DOHH2 (cell line): ENCODE measurements at regions not wholly inside any gene's neighbourhood (a gene's known extent, or its start where the extent isn't known, plus 50 kb on each side); places are given as distances from the start of the nearest gene placed in this dataset.

Experiments
- H3F3A ChIP-seq: fragments of 200-600 bp; sonication (generic), shearing (Covaris generic); 2 replicates; pipeline ENCODE4 v1.6.0; 2016; ENCODE audit warnings: antibody characterized with exemption, mild to moderate bottlenecking; ENCODE audit not compliant: control insufficient read depth, insufficient read depth
- H3K27ac ChIP-seq: fragments of 200-600 bp; sonication (generic); 2 replicates; pipeline ENCODE4 v1.5.1; 2014; ENCODE audit warnings: low read depth, mild to moderate bottlenecking, low read length, moderate library complexity
- H3K27me3 ChIP-seq: fragments of 200-600 bp; sonication (generic); 2 replicates; pipeline ENCODE4 v1.6.1; 2014; ENCODE audit warnings: mild to moderate bottlenecking, low read length, mixed read lengths; ENCODE audit not compliant: control insufficient read depth
- H3K36me3 ChIP-seq: fragments of 200-600 bp; sonication (generic); 2 replicates; pipeline ENCODE4 v1.6.1; 2014; ENCODE audit warnings: mild to moderate bottlenecking, low read length, moderate library complexity, mixed read lengths; ENCODE audit not compliant: control insufficient read depth
- H3K4me1 ChIP-seq: fragments of 200-600 bp; sonication (generic); 2 replicates; pipeline ENCODE4 v1.6.1; 2014; ENCODE audit warnings: mild to moderate bottlenecking, low read length, mixed read lengths; ENCODE audit not compliant: control insufficient read depth
- H3K4me2 ChIP-seq: fragments of 200-600 bp; sonication (generic); 2 replicates; pipeline ENCODE4 v1.6.0; 2014; ENCODE audit warnings: mild to moderate bottlenecking, low read length, moderate library complexity
- H3K4me3 ChIP-seq: fragments of 200-600 bp; sonication (generic); 2 replicates; pipeline ENCODE4 v1.5.1; 2014; ENCODE audit warnings: mild to moderate bottlenecking, low read length, mixed read lengths
- H3K79me2 ChIP-seq: fragments of 200-600 bp; sonication (generic); 2 replicates; pipeline ENCODE4 v1.6.1; 2014; ENCODE audit warnings: mild to moderate bottlenecking, low read length, mixed read lengths; ENCODE audit not compliant: control insufficient read depth
- H3K9me2 ChIP-seq: fragments of 200-600 bp; sonication (generic); replicated peaks from 2 replicates; pipeline ENCODE4 v1.6.1; 2014; ENCODE audit warnings: mild to moderate bottlenecking, low read length, mixed read lengths; ENCODE audit not compliant: control insufficient read depth
- H3K9me3 ChIP-seq: fragments of 200-600 bp; sonication (generic); 2 replicates; pipeline ENCODE4 v1.6.1; 2014; ENCODE audit warnings: antibody characterized with exemption, low read length, mixed read lengths; ENCODE audit not compliant: control insufficient read depth, insufficient read depth
- H4K20me1 ChIP-seq: fragments of 200-600 bp; sonication (generic); 2 replicates; pipeline ENCODE4 v1.6.0; 2014; ENCODE audit warnings: low read depth, mild to moderate bottlenecking, antibody characterized with exemption, low read length, moderate library complexity; ENCODE audit not compliant: control insufficient read depth, insufficient read depth
- CTCF ChIP-seq: fragments of 200-600 bp; sonication (generic); IDR thresholded peaks from one replicate; pipeline ENCODE4 v1.5.1; 2014; ENCODE audit warnings: antibody characterized with exemption, mild to moderate bottlenecking, low read depth, low read length; ENCODE audit not compliant: poor library complexity, severe bottlenecking
- EZH2phosphoT487 ChIP-seq: fragments of 200-600 bp; sonication (generic); IDR thresholded peaks from 2 replicates; pipeline ENCODE4 v1.6.1; 2017; ENCODE audit warnings: borderline replicate concordance, mild to moderate bottlenecking, antibody characterized with exemption, low read length, moderate library complexity, mixed read lengths

- H3K9me2 ChIP-seq = no peaks in the 10 kb centered on the region
- H3K27ac ChIP-seq = no peak overlapping the region
- no peak overlapping the region for H3K4me3 ChIP-seq
- no peak overlapping the region for H3K4me2 ChIP-seq
- peaks cover 21% of the 10 kb centered on the region for H3F3A ChIP-seq
- no peaks in the 10 kb centered on the region; the same call in 1 of the 2 replicates for H3K36me3 ChIP-seq
- no peaks in the 10 kb centered on the region for H3K9me3 ChIP-seq
- H4K20me1 ChIP-seq = no peaks in the 10 kb centered on the region
- H3K27me3 ChIP-seq = no peaks in the 10 kb centered on the region
- H3K4me1 ChIP-seq = peaks cover 61% of the 10 kb centered on the region
- TF ChIP-seq EZH2phosphoT487 = no peak
- TF ChIP-seq CTCF = no peak
- H3K79me2 ChIP-seq = peaks cover 88% of the 10 kb centered on the region
Observed at GRCh38 chr6:150715133-150715532, 115.4 kb downstream of the PLEKHG1 start.

GRCh38 chr6:150717419-150717818 lies 117.7 kb downstream of the PLEKHG1 start:
- TF ChIP-seq CTCF (no peak), EZH2phosphoT487 (no peak)
- peaks cover 70% of the 10 kb centered on the region for H3K4me1 ChIP-seq
- H3K27me3 ChIP-seq = no peaks in the 10 kb centered on the region
- peaks cover 30% of the 10 kb centered on the region for H3F3A ChIP-seq
- H3K4me2 ChIP-seq = no peak overlapping the region
- no peaks in the 10 kb centered on the region for H3K9me3 ChIP-seq
- no peak overlapping the region for H3K4me3 ChIP-seq
- no peak overlapping the region for H3K27ac ChIP-seq
- H3K79me2 ChIP-seq = peaks cover 86% of the 10 kb centered on the region
- H3K36me3 ChIP-seq = peaks cover 3% of the 10 kb centered on the region; the same call in 1 of the 2 replicates
- no peaks in the 10 kb centered on the region for H4K20me1 ChIP-seq
- no peaks in the 10 kb centered on the region for H3K9me2 ChIP-seq

GRCh38 chr6:150719099-150719766 lies 119.5 kb downstream of the PLEKHG1 start:
- H3K4me2 ChIP-seq = peak overlapping the region; percentile 83
- no peaks in the 10 kb centered on the region for H3K27me3 ChIP-seq
- peaks cover 84% of the 10 kb centered on the region for H3K4me1 ChIP-seq
- no peaks in the 10 kb centered on the region for H3K9me2 ChIP-seq
- peak overlapping the region; percentile 89 for H3K27ac ChIP-seq
- H3F3A ChIP-seq = peaks cover 28% of the 10 kb centered on the region
- H4K20me1 ChIP-seq = no peaks in the 10 kb centered on the region
- H3K4me3 ChIP-seq = peak overlapping the region; percentile 64
- TF ChIP-seq EZH2phosphoT487 = no peak
- H3K9me3 ChIP-seq = no peaks in the 10 kb centered on the region
- H3K79me2 ChIP-seq = peaks cover 86% of the 10 kb centered on the region
- peaks cover 7% of the 10 kb centered on the region; the same call in 1 of the 2 replicates for H3K36me3 ChIP-seq

GRCh38 chr6:150719831-150720230 lies 120.1 kb downstream of the PLEKHG1 start:
- peak overlapping the region; percentile 64 for H3K4me3 ChIP-seq
- H3K79me2 ChIP-seq = peaks cover 84% of the 10 kb centered on the region
- no peaks in the 10 kb centered on the region for H3K27me3 ChIP-seq
- H4K20me1 ChIP-seq = no peaks in the 10 kb centered on the region
- H3K27ac ChIP-seq = peak overlapping the region; percentile 89
- peaks cover 28% of the 10 kb centered on the region for H3F3A ChIP-seq
- peak overlapping the region; percentile 83 for H3K4me2 ChIP-seq
- no peaks in the 10 kb centered on the region for H3K9me2 ChIP-seq
- H3K4me1 ChIP-seq = peaks cover 86% of the 10 kb centered on the region
- no peaks in the 10 kb centered on the region for H3K9me3 ChIP-seq
- H3K36me3 ChIP-seq = peaks cover 7% of the 10 kb centered on the region; the same call in 1 of the 2 replicates
- TF ChIP-seq CTCF (no peak), EZH2phosphoT487 (no peak)
